DND-41 (cell line): ENCODE measurements at regions not wholly inside any gene's neighbourhood (a gene's known extent, or its start where the extent isn't known, plus 50 kb on each side); places are given as distances from the start of the nearest gene placed in this dataset.

Experiments
- ATAC-seq: fragments of 200-7000 bp; cut with Tn5 transposase; 3 replicates; pipeline ENCODE4 v1.9.1; 2021; ENCODE audit warnings: low read depth; ENCODE audit not compliant: insufficient read depth
- DNase-seq: peaks from one replicate; pipeline ENCODE4 v3.0.0-alpha.2; 2020
- H2AFZ ChIP-seq: 2 replicates; pipeline ENCODE4 v1.6.0; 2012; ENCODE audit warnings: low read depth, low read length
- H3K27ac ChIP-seq: 2 replicates; pipeline ENCODE4 v1.5.1; 2012; ENCODE audit warnings: low read length, inconsistent platforms
- H3K27me3 ChIP-seq: fragments of 200-600 bp; sonication (generic); 2 replicates; pipeline ENCODE4 v1.6.0; 2012; ENCODE audit warnings: low read length, mild to moderate bottlenecking, inconsistent platforms; ENCODE audit not compliant: insufficient read depth, poor library complexity
- H3K36me3 ChIP-seq: 2 replicates; pipeline ENCODE4 v1.5.1; 2012; ENCODE audit warnings: low read length, inconsistent platforms; ENCODE audit not compliant: insufficient read depth
- H3K4me1 ChIP-seq: 2 replicates; pipeline ENCODE4 v1.5.1; 2012; ENCODE audit warnings: mild to moderate bottlenecking, low read length; ENCODE audit not compliant: insufficient read depth
- H3K4me2 ChIP-seq: 2 replicates; pipeline ENCODE4 v1.6.0; 2012; ENCODE audit warnings: mild to moderate bottlenecking, moderate library complexity, low read length, inconsistent platforms; ENCODE audit not compliant: insufficient read depth
- H3K4me3 ChIP-seq, 2 experiments: fragments of 200-600 bp in 1 of 2; shearing (Covaris generic) in 1 of 2; 2 replicates each; pipeline ENCODE4 v1.5.1; 2012 to 2016; ENCODE audit warnings: inconsistent platforms in 2 of 2, low read length in 2 of 2, mild to moderate bottlenecking in 2 of 2, low read depth in 1 of 2, moderate library complexity in 1 of 2
- H3K79me2 ChIP-seq: 2 replicates; pipeline ENCODE4 v1.6.0; 2012; ENCODE audit warnings: low read length, inconsistent platforms; ENCODE audit not compliant: insufficient read depth
- H3K9ac ChIP-seq: 2 replicates; pipeline ENCODE4 v1.6.0; 2012; ENCODE audit warnings: low read depth, mild to moderate bottlenecking, inconsistent platforms, low read length, moderate library complexity
- H3K9me3 ChIP-seq: 2 replicates; pipeline ENCODE4 v1.5.1; 2012; ENCODE audit warnings: low read length, moderate library complexity, mild to moderate bottlenecking, inconsistent platforms; ENCODE audit not compliant: insufficient read depth, severe bottlenecking
- H4K20me1 ChIP-seq: 2 replicates; pipeline ENCODE4 v1.6.0; 2012; ENCODE audit warnings: low read length; ENCODE audit not compliant: insufficient read depth
- EZH2 ChIP-seq: IDR thresholded peaks from 3 replicates; pipeline ENCODE4 v1.6.1; 2012; ENCODE audit warnings: borderline replicate concordance, low read depth, mild to moderate bottlenecking, moderate library complexity, low read length, inconsistent platforms; ENCODE audit not compliant: severe bottlenecking
- TF ChIP-seq, protein P1 (sequence below): IDR thresholded peaks from 2 replicates; pipeline ENCODE4 v1.5.1; 2012; ENCODE audit warnings: borderline replicate concordance, low read length, moderate library complexity, mild to moderate bottlenecking; ENCODE audit not compliant: poor library complexity, severe bottlenecking; ENCODE audit errors: extremely low read depth

DNA sequence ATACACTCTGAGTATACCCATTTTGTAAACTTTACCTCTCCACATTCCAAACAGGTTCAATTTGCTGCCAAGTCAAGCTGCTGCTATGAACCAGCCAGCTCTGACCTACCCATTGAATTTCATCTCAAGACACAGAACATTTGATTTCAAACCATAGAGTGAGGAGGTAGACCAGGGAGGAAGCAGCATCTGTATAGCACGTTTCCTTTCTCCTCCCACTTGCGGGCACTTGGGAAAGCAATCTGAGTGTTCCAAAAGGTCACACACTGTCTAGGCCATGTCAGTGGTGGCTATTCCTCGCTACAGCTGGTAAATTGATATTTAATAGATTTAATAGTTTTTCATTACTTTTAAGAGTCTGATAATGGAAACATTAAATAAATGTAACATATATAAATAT is 147.8 kb upstream of the EEPD1 start:
- Histone ChIP-seq H3K79me2 (no peaks in the 10 kb centered on the region), H3K27me3 (peaks cover 5% of the 10 kb centered on the region), H2AFZ (no peak overlapping the region), H4K20me1 (no peaks in the 10 kb centered on the region), H3K4me2 (no peak overlapping the region), H3K27ac (no peak overlapping the region), H3K9ac (no peak overlapping the region), H3K36me3 (no peaks in the 10 kb centered on the region), H3K4me3 (no peak overlapping the region), H3K9me3 (peaks cover 2% of the 10 kb centered on the region), H3K4me1 (no peaks in the 10 kb centered on the region)
- DNase-seq (no peak), ATAC-seq (no peak)
- no peak for TF ChIP-seq EZH2
- TF ChIP-seq, protein P1, sequence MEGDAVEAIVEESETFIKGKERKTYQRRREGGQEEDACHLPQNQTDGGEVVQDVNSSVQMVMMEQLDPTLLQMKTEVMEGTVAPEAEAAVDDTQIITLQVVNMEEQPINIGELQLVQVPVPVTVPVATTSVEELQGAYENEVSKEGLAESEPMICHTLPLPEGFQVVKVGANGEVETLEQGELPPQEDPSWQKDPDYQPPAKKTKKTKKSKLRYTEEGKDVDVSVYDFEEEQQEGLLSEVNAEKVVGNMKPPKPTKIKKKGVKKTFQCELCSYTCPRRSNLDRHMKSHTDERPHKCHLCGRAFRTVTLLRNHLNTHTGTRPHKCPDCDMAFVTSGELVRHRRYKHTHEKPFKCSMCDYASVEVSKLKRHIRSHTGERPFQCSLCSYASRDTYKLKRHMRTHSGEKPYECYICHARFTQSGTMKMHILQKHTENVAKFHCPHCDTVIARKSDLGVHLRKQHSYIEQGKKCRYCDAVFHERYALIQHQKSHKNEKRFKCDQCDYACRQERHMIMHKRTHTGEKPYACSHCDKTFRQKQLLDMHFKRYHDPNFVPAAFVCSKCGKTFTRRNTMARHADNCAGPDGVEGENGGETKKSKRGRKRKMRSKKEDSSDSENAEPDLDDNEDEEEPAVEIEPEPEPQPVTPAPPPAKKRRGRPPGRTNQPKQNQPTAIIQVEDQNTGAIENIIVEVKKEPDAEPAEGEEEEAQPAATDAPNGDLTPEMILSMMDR: no peak

DNA sequence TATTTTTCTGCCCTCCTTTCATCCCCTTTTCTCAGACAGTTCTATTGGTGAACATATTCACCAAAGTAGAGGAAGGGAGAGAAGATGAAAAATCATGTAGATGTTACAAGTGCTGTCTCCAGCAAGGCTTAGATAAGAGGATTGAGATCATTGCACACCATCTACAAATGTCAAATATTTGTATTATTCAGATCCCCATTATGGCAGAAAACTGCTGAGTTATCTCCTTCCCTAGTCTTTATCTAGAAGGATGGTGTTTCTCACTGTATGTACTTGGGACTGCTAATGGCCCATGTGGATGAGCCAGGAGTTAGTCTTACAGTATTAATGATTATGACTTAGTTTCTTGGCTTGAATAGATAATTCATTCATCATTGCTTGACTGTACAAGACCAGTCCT is 147.2 kb upstream of the EEPD1 start:
- no peaks in the 10 kb centered on the region for H4K20me1 ChIP-seq
- TF ChIP-seq, protein P1: no peak
- TF ChIP-seq EZH2: no peak
- H3K27me3 ChIP-seq: peaks cover 5% of the 10 kb centered on the region
- peaks cover 2% of the 10 kb centered on the region for H3K9me3 ChIP-seq
- no peak for DNase-seq
- H3K36me3 ChIP-seq: no peaks in the 10 kb centered on the region
- H3K27ac ChIP-seq: no peak overlapping the region
- no peak overlapping the region for H3K4me2 ChIP-seq
- no peak overlapping the region for H2AFZ ChIP-seq
- no peak for ATAC-seq
- no peaks in the 10 kb centered on the region for H3K4me1 ChIP-seq
- H3K79me2 ChIP-seq: no peaks in the 10 kb centered on the region
- no peak overlapping the region for H3K4me3 ChIP-seq
- no peak overlapping the region for H3K9ac ChIP-seq

DNA sequence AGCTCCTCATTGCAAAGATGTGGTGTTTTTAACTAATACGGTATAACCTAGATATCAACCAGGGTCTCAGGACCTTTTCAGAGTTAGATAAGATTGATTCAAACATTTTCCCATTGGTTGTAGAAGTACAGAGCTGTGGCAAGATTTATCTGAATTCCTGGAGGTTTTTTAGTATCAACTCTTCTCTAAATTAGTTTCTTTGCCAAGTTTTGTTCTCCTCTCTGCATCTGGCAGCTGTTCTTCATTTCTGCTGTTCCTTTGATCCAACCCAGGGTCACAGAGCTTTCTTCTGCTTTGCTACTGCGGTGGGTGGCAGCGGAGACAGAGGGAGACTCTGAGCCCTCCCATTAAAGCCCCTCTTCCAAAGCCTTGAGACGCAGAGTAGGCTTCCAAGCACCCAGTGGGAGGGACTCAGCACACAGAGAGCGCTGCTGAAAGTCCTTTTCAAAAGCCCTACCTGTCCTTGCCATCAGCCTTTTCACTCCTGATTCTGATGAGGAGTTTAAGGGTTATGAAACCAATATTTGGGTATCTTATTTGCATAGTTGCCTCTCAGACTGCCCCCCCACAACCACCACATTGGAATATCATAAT is 146.3 kb upstream of the EEPD1 start:
- H3K4me3 ChIP-seq: no peak overlapping the region
- ATAC-seq: no peak
- TF ChIP-seq EZH2: no peak
- TF ChIP-seq, protein P1: no peak
- DNase-seq: no peak
- no peak overlapping the region for H3K9ac ChIP-seq
- H3K4me1 ChIP-seq: no peaks in the 10 kb centered on the region
- H3K27ac ChIP-seq: no peak overlapping the region
- H3K27me3 ChIP-seq: no peaks in the 10 kb centered on the region
- no peak overlapping the region for H2AFZ ChIP-seq
- no peaks in the 10 kb centered on the region for H4K20me1 ChIP-seq
- no peaks in the 10 kb centered on the region for H3K9me3 ChIP-seq
- no peaks in the 10 kb centered on the region for H3K79me2 ChIP-seq
- H3K36me3 ChIP-seq: no peaks in the 10 kb centered on the region
- no peak overlapping the region for H3K4me2 ChIP-seq
